Body of pancreas (tissue), 4 donors: ENCODE measurements at regions not wholly inside any gene's neighbourhood (a gene's known extent, or its start where the extent isn't known, plus 50 kb on each side); places are given as distances from the start of the nearest gene placed in this dataset.

Source experiments
- CTCF ChIP-seq, 7 experiments: fragments of 450-650 bp in 4 of 7; fragments of 200-600 bp in 3 of 7; sonication (generic) in 3 of 7; IDR thresholded peaks; one replicate each; pipeline ENCODE4 v1.5.1; 2016 to 2019; ENCODE audit warnings: antibody characterized with exemption in 7 of 7
- POLR2A ChIP-seq, 3 donors: fragments of 450-650 bp; IDR thresholded peaks; one replicate each; pipeline ENCODE4 v1.6.1; 2016; ENCODE audit warnings: antibody characterized with exemption in 3 of 3, mild to moderate bottlenecking in 2 of 3

- TF ChIP-seq CTCF (IDR thresholded peaks at IDR 0.05) (peak in 1 of 7 experiments; percentile 22), POLR2A (IDR thresholded peaks at IDR 0.05) (no peak)
Measured at GRCh38 chr22:48753752-48754517, 1073.7 kb downstream of the BRD1 start.
